GM10248 (cell line): ENCODE measurements at regions not wholly inside any gene's neighbourhood (a gene's known extent, or its start where the extent isn't known, plus 50 kb on each side); places are given as distances from the start of the nearest gene placed in this dataset.

Experiments used
- CTCF ChIA-PET: fragments of 300-600 bp; sonication (Branson Sonifier 250); formaldehyde crosslinking; extraction: SDS; loops from one replicate; lab custom pipeline; 2021; ENCODE audit warnings: antibody characterized with exemption; lab: Yijun Ruan, JAX
- POLR2A ChIA-PET: fragments of 350-650 bp; sonication (Branson Sonifier 250); formaldehyde crosslinking; extraction: SDS; loops from one replicate; lab custom pipeline; 2020; ENCODE audit warnings: antibody characterized with exemption; lab: Yijun Ruan, JAX
- DNase-seq: peaks from one replicate; pipeline ENCODE4 v3.0.0; 2012; ENCODE audit errors: extremely low spot score
- TF ChIP-seq, protein P1 (sequence below): IDR thresholded peaks from 2 replicates; pipeline ENCODE4 v1.5.1; 2012; ENCODE audit warnings: mild to moderate bottlenecking, low read depth; ENCODE audit errors: extremely low read depth, missing control alignments, control extremely low read depth

DNA sequence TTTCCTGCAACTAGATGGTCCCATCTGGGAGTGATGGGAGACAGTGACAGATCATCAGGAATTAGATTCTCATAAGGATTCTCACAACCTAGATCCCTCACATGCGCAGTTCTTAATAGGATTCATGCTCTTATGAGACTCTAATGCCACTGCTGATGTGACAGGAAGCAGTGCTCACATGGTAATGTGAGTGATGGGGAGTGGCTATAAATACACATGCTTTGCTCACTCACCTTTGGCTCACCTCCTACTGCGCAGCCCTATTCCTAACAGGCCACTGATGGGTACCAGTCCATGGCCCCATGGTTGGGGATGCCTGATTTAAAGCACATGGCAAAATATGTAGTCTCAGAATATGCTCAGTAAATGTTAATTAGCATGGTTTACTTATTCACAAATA is 80.6 kb upstream of the MBOAT1 start:
- ChIA-PET POLR2A (no interaction called here), CTCF (interaction anchor here (0.7 to 3.4 kb wide), 11 partner anchors 9 to 241 kb away, joined by 3 to 21 read pairs (median 4); partner anchors contain the start of gene CDKAL1)
- TF ChIP-seq, protein P1, sequence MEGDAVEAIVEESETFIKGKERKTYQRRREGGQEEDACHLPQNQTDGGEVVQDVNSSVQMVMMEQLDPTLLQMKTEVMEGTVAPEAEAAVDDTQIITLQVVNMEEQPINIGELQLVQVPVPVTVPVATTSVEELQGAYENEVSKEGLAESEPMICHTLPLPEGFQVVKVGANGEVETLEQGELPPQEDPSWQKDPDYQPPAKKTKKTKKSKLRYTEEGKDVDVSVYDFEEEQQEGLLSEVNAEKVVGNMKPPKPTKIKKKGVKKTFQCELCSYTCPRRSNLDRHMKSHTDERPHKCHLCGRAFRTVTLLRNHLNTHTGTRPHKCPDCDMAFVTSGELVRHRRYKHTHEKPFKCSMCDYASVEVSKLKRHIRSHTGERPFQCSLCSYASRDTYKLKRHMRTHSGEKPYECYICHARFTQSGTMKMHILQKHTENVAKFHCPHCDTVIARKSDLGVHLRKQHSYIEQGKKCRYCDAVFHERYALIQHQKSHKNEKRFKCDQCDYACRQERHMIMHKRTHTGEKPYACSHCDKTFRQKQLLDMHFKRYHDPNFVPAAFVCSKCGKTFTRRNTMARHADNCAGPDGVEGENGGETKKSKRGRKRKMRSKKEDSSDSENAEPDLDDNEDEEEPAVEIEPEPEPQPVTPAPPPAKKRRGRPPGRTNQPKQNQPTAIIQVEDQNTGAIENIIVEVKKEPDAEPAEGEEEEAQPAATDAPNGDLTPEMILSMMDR: no peak
- DNase-seq: no peak

DNA sequence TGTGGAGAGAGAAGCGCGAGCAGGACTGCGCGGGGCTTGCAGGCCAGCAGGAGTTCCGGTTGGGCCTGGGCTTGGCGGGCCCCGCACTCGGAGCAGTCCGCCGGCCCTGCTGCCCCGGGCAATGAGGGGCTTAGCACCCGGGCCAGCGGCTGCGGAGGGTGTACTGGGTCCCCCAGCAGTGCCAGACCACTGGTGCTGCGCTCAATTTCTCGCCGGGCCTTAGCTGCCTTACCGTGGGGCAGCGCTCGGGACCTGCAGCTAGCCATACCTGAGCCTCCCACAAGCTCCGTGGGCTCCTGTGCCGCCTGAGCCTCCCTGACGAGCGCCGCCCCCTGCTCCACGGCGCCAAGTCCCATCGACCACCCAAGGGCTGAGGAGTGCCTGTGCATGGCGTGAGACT is 89.0 kb upstream of the MBOAT1 start:
- TF ChIP-seq, protein P1: no peak
- ChIA-PET CTCF (interaction anchor here (1.1 to 1.7 kb wide), 2 partner anchors 10 to 11 kb away, joined by 4 to 5 read pairs; no protein-coding TSS in a partner anchor), POLR2A (no interaction called here)
- no peak for DNase-seq

DNA sequence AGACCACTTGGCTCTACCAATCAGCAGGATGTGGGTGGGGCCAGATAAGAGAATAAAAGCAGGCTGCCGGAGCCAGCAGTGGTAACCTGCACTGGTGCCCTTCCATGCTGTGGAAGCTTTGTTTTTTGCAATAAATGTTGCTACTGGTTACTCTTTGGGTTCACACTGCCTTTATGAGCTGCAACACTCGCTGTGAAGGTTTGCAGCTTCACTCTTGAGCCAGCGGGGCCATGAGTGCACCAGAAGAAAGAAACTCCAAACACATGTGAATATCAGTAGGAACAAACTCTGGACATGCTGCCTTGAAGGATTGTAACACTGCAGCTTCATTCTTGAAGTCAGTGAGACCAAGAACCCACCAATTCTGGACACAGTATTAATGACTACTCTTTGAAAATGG is 89.9 kb upstream of the MBOAT1 start:
- ChIA-PET POLR2A (no interaction called here), CTCF (interaction anchor here (1.1 to 1.7 kb wide), 3 partner anchors 10 to 12 kb away, joined by 4 to 6 read pairs (median 5); no protein-coding TSS in a partner anchor)
- TF ChIP-seq, protein P1: no peak
- no peak for DNase-seq

DNA sequence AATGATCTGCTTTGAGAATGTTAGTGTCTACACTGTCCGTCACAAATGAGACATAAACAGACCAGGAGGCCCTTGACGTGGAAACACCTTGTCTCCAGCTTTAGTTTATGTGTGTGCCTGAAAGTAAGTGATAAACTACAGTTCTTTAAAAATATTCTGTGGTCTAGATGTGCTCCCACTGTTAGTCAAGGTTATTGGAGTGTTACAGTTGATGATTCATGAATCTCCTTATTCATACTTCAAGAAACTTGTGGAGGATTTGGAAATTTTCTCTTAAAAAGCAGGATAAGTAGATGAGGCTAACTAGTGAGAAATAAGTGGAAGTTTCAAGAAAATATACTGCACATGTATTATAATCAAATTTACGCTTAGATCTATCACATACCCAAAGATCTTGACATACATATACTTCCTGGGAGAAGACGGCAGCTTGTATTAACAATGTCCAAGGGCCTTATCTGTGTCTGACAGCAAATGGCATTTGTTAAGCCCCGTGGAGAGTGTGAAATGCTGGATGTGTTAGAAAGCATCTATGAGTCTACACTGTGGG is 90.5 kb upstream of the MBOAT1 start:
- no peak for DNase-seq
- ChIA-PET POLR2A (no interaction called here), CTCF (interaction anchor here (1.2 to 1.7 kb wide), 2 partner anchors 10 to 12 kb away, joined by 5 to 6 read pairs; no protein-coding TSS in a partner anchor)
- TF ChIP-seq, protein P1: no peak

DNA sequence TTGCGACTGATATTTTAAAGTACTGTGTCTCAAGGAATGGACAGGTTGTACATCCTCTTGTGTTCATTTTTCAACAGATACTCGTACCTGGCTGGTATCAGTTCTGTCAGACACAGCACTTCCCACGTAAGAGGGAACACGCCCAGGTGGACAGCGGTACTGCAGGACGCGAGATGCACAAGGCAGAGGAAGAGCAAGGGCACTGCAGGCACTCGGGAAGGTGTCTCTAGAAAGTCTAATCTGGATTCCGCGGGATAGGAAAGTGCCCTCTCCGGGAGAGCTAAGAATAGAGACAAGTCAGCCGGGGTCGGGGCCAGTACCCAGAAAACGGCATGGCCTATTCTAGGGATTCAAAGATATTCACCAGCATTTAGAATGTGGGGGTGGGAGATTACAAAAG is 94.2 kb upstream of the MBOAT1 start:
- ChIA-PET CTCF (no interaction called here), POLR2A (no interaction called here)
- TF ChIP-seq, protein P1: no peak
- no peak for DNase-seq

DNA sequence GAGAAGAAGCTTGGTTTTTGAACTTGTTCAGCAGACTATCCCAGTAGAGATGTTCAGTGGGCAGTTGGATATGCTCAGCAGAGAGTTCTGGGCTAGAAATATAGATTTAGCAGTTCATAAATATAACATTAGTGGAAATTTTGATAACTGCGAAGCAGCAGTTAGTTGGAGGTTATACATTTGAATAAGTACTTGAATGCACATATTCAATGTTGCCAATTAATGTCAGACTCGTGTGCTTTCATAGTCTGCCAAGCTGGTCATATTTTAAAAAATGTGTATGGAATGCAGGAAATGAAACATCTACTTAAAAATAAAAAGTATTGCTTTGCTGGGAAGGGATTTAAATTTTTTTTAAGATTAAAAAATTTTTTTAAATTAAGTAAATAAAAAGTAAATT is 92.5 kb upstream of the E2F3 start:
- POLR2A ChIA-PET: no interaction called here
- no peak for DNase-seq
- CTCF ChIA-PET: no interaction called here
- TF ChIP-seq, protein P1: no peak
